Upper lobe of left lung (tissue), 4 donors: ENCODE measurements at regions not wholly inside any gene's neighbourhood (a gene's known extent, or its start where the extent isn't known, plus 50 kb on each side); places are given as distances from the start of the nearest gene placed in this dataset.

ENCODE experiments used
- CTCF ChIP-seq, 6 experiments: fragments of 450-650 bp in 4 of 6; fragments of 200-600 bp in 2 of 6; sonication (generic) in 2 of 6; IDR thresholded peaks; one replicate each; pipeline ENCODE4 v1.5.1; 2016 to 2019; ENCODE audit warnings: antibody characterized with exemption in 6 of 6
- EP300 ChIP-seq, 4 donors: sonication (generic); formaldehyde crosslinking; IDR thresholded peaks; one replicate each; pipeline ENCODE4 v1.5.1; 2017; ENCODE audit warnings: antibody characterized with exemption in 4 of 4, control low read depth in 2 of 4

GRCh38 chr3:13178107-13178506 lies 104.9 kb upstream of the IQSEC1 start:
- TF ChIP-seq CTCF (IDR thresholded peaks at IDR 0.05) = no peak
- no peak for TF ChIP-seq EP300 (IDR thresholded peaks at IDR 0.05)
